PC-9 (cell line): ENCODE measurements at regions not wholly inside any gene's neighbourhood (a gene's known extent, or its start where the extent isn't known, plus 50 kb on each side); places are given as distances from the start of the nearest gene placed in this dataset.

Source experiments
- CTCF ChIP-seq: fragments of 200-600 bp; sonication (generic); conservative IDR thresholded peaks from 2 replicates; pipeline ENCODE4 v1.6.1; 2017; ENCODE audit warnings: mixed run types, antibody characterized with exemption, mild to moderate bottlenecking, moderate library complexity
- EZH2 ChIP-seq: fragments of 200-600 bp; sonication (generic); IDR thresholded peaks from 2 replicates; pipeline ENCODE4 v1.8.0; 2017; ENCODE audit warnings: antibody characterized with exemption, low read depth

- TF ChIP-seq CTCF (no peak), EZH2 (no peak)
Observed at GRCh38 chr12:107541001-107541705, 144.4 kb upstream of the PWP1 start.
